HG02678 (cell line): ENCODE measurements at regions not wholly inside any gene's neighbourhood (a gene's known extent, or its start where the extent isn't known, plus 50 kb on each side); places are given as distances from the start of the nearest gene placed in this dataset.
"Not testable (repeated sequence)": the region's sequence is repeated elsewhere in the genome, so short reads cannot be mapped to it uniquely, and the experiment has no call there.

Experiments
- ATAC-seq: cut with Tn5 transposase; IDR thresholded peaks from one replicate; pipeline ENCODE4 v1.9.1; 2021; ENCODE audit warnings: mild to moderate bottlenecking, moderate library complexity; ENCODE audit not compliant: unreplicated experiment

DNA sequence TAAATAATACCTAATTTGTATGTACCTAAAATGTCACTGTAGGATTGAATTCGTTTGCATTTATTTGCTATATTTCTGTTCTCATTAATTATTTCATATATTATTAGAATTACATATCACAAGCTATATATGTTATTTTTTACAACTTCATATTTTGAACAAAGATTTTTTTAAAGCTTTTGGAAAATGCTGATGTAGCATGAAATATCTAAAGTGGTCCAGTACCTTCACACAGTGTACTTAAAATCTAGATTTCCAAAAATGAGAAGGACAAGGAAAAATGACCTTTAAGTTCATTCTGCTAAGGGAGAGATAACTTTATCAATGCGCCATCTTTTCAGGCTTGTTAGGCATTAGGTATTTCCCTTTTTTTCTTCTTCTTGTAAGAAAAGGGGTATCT is 71.8 kb downstream of the LARP7 start:
- ATAC-seq = no peak

GRCh38 chr4:112714922-112715901 is 78.3 kb downstream of the LARP7 start:
- no peak for ATAC-seq

DNA sequence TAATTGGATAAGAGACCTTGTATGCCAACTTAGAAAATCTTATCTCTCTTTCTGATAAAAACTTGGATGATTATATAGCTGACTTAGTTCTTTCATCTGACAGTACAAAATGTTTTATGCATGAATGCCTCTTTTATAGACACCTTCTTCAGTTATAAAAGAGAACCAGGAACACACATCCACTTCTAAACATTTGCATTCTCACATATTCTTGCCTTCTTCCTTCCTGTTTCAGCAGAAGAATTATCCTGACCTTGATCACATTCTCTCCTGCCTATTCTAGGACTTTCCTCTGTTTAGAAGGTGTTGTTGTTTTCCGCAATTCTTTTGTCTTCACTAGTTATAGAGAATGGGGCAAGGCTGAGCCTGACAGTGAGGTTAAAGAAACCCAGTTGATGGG is 80.9 kb downstream of the LARP7 start:
- ATAC-seq = no peak

DNA sequence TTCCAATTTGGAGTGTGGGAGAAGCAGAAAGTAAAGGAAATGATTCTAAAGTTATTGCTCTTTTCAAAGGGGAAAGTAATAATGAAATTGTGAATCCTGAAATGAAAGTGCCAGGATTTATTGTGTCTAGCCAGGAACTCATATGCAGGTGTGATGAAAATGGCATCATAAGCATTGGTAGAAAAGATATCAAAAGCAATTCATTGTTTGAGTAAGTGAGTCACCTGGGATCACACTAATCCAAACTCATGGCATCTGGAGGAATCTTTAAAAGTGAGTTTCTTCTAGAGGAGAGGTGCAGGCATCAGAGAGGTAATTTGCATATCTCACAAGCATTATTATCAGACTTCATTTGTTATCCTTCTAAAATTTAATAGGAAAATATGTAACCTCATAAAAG is 84.7 kb downstream of the LARP7 start:
- no peak for ATAC-seq

DNA sequence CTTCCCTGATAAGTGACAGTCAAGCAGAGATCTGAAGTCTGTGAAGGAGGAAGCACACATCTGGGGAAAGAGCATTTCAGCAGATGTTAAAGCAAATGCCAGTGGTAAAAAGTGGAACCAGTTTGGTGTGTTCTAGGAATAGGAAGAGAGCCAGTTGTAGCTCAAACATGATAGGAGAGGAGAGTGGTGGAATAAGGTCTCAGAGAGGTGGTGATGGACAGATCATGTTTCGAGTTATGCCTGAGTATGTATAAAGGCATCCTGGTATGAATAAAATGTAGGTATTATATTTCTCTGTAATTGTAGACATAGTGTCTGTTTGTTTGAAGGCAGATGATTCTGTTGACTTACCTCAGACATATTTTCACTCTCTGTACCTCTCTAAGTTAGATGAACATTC is 89.1 kb downstream of the LARP7 start:
- ATAC-seq = no peak

DNA sequence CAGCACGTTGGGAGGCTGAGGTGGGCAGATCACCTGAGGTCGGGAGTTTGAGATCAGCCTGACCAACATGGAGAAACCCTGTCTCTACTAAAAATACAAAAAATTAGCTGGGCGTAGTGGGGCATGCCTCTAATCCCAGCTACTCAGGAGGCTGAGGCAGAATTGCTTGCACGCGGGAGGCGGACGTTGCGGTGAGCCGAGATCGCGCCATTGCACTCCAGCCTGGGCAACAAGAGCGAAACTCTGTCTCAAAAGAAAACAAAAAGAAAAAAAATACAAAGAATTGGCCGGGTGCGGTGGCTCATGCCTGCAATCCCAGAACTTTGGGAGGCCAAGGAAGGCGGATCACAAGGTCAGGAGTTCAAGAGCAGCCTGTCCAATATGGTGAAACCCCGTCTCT is 90.8 kb downstream of the LARP7 start:
- ATAC-seq = not testable (repeated sequence)

DNA sequence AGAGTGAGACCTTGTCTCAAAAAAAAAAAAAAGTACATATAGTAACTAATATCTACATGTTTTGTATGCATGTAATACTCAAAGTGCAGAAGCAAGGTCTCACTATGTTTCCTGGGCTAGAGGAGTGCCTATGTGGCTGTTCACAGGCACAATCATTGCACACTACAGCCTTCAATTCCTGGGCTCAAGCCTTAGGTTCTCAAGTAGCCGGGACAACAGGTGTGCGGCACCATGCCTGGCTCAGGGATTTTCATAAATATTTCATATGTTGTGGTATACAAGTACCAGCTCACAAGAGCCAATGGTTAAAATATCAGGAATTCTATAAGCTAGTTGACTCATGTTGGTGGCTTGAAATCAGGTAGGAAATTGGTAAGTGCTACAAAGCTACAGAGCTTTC is 94.8 kb downstream of the LARP7 start:
- ATAC-seq = no peak

- ATAC-seq = no peak
Measured at GRCh38 chr4:112732142-112732541, 95.2 kb downstream of the LARP7 start.

DNA sequence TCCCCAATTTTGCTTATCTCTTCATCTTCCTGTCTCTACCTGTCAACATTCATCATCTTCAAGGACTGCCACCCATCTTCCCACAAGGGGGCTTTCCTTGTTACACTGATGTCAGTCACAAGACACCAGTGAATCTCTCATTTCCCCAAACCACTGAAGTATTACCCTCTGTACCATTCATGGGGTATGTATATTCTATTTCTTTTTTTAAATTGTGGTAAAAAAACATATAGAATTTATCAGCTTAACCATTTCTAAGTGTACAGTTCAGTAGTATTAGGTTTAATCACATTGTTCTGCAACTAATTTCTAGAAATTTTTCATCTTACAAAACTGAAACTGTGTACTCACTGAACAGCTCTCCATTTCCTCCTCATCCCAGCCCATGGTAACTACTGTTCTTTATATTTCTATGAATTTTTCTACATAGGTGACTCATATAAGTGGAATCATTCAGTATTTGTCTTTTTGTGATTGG is 98.6 kb downstream of the LARP7 start:
- ATAC-seq = peak; percentile 76

DNA sequence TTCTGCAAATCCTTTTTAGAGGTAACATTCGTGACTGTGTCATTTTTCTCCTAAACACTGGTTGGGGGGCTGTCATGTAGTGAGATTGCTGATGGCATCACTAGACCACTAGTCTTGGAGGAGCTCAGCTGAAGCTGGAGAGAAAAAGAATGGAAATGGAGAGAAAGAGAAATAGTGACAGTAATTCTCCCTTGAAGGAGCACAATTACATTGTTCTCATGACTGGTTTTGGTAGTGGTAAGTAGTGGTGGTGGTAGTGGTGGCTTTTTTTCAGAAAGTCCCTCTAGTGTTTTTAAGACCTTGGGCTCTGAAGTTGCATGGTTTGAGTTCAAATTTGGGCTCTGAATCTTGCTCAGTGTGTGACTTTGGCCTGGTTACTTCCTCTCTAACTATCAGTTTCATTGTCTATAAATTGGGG is 99.8 kb downstream of the LARP7 start:
- peak; percentile 42 for ATAC-seq

GRCh38 chr4:112739442-112739841 is 102.5 kb downstream of the LARP7 start:
- ATAC-seq = no peak

DNA sequence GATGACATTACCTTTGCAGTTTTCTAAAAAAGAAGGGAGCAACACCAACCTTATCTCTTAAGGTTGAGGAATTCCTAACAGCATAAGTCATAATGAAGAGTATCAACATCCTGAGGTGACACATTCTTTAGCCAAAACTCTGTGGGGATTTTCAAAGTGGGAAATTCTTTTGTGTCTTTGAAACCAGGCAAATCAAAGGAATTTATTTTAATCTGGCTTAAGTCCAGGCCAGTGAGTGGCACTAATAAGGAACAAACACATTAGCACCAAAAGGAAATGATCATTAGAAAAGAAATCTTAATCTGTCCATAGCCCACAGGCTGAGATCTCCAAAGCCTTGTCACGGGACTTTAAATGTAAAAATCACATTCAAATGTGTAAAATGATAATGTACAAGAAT is 110.1 kb downstream of the LARP7 start:
- ATAC-seq = no peak

DNA sequence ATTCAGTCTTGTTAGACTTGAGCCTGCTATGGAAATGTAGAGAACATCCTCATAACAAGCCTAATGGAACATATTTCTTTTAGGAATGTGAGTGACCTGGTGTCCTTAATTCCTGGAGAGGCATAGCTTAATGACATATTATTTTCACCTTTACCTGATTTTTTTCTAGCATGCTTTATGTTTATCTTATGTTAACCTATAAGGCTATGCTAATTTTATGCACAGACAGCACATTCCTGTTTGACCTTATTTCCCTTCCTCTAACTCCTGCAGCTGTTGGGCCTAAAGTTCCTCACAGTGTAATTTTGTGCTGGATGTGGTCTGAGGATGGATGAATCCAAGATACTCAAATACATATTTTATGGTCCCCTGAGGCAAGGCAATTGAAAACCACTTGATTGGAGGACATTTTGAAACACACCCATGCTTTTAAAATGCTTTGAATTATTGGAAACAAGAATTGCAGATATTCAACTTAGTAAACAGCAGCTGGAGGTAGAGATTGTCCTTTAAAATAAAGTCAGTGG is 111.5 kb downstream of the LARP7 start:
- no peak for ATAC-seq

- not testable (repeated sequence) for ATAC-seq
Measured at GRCh38 chr4:112750749-112751148, 113.8 kb downstream of the LARP7 start.

DNA sequence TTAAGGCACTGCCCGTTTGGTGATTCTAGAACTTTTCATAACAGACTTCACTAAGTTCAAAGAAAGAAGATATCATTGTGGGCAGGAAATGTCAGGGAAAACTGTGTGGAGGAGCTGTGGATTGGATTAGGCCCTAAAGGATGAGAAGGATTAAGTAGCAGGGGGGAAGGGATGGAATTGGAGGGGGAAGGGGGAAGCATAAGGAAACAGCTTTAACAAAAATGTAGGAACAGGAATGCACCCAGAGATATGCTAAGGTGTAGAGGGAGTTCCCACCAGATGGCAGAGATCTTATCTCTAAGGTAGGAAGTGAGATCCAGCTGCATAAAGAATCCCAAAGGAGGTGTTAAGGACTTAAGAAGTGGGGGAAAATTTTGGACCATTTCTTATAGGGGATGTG is 114.5 kb downstream of the LARP7 start:
- no peak for ATAC-seq

DNA sequence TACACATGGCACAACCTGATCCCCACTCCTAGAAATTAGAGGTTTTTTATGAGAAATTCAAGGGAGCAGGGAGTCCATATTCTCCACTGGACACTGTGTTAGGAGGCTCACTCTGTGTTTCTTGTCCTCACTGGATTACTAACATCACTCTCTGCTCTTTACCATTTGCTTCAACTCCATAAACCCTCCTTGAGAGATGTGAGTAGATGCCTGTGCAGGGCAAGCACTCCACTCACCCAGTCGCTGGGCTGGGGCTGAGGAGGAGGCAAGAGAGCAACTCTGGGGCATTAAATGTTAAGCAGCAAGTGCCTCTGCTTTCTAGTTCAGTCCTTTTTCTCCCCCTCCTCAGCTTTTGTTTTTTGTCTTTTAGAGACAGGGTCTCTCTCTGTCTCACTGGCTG is 115.1 kb downstream of the LARP7 start:
- no peak for ATAC-seq

DNA sequence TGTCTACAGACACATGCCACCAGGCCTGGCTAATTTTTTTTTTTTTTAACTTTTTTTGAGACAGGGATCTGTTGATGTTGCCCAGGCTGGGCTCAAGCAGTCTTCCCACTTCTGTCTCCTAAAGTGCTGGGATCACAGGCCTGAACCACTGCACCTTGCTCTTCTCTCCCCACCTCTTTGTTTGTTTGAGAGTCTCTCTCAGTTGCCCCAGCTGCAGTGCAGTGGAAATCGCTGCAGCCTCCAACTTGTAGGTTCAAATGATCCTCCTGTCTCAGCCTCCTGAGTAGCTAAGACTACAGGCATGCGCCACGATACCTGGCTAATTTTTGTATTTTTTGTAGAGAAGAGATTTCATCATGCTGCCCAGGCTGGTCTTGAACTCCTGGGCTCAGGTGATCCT is 115.6 kb downstream of the LARP7 start:
- ATAC-seq = no peak

DNA sequence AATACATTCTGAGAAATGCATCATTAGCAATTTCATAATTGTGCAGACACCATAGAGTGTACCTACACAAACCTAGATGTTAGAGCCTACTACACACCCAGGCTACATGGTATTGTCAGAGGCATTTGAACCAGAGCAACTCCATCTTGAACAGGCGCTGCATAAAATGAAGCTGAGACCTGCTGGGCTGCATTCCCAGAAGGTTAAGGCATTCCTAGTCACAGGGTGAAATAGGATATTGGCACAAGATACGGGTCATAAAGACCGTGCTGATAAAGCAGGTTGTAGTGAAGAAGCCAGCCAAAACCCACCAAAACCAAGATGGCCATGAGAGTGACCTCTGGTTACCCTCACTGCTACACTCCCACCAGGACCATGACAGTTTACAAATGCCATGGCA is 116.4 kb downstream of the LARP7 start:
- ATAC-seq = no peak

GRCh38 chr4:112759313-112759712 is 122.4 kb downstream of the LARP7 start:
- ATAC-seq = no peak

- ATAC-seq = peak; percentile 70
Measured at GRCh38 chr4:112765317-112765974, 128.5 kb downstream of the LARP7 start.

DNA sequence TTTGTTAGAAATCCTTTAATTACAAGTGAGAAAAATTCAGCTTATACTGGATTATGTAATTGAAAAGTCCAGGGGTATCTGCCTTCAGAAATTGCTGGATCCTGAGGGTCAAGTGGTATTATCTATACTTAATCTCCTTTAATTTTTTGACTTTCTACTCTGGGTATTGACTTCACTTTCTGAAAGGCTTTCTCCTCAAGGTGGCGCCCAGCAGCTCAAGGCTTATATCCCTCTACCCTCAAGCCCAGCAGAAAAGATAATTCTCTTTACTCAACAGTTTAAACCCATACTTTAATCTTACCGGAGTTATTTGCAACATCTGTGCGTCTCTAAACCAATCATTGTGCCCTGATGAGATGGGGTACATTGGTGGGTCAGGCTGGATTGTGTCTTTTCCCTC is 129.5 kb downstream of the LARP7 start:
- ATAC-seq = no peak

DNA sequence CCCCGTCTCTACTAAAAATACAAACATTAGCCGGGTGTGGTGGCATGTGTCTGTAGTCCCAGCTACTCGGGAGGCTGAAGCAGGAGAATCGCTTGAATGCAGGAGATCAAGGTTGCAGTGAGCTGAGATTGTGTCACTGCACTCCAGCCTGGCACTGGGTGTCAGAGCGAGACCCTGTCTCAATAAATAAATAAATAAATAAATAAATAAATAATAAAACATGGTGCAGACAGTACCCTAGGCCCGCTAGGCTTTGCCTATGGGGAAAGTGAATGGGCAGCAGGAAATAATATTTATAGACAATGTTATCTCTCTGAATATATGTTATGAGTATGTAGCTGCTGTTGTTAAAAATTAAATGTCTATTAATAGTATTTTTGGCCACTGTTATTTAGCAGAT is 130.4 kb downstream of the LARP7 start:
- ATAC-seq = no peak
